Glomerular endothelial cell (primary cell): ENCODE measurements at regions not wholly inside any gene's neighbourhood (a gene's known extent, or its start where the extent isn't known, plus 50 kb on each side); places are given as distances from the start of the nearest gene placed in this dataset.
"Not testable (repeated sequence)": the region's sequence is repeated elsewhere in the genome, so short reads cannot be mapped to it uniquely, and the experiment has no call there.

Experiments used
- DNase-seq: peaks from one replicate; pipeline ENCODE4 v3.0.0-alpha.2; 2011; ENCODE audit warnings: low read depth, low spot score; ENCODE audit errors: extremely low read depth

- DNase-seq, result no peak
Measured at GRCh38 chr2:183455056-183455455, 330.8 kb downstream of the NUP35 start.

GRCh38 chr2:183456177-183456576 is 331.9 kb downstream of the NUP35 start:
- no peak for DNase-seq

- no peak for DNase-seq
Measured at GRCh38 chr2:183458460-183458859, 334.2 kb downstream of the NUP35 start.

GRCh38 chr2:183459466-183459865 is 335.2 kb downstream of the NUP35 start:
- DNase-seq, result no peak

- DNase-seq, result no peak
Measured at GRCh38 chr2:183463821-183464220, 339.6 kb downstream of the NUP35 start.

GRCh38 chr2:183465048-183465447 is 340.8 kb downstream of the NUP35 start:
- DNase-seq, result no peak

GRCh38 chr2:183474912-183475695 is 350.9 kb downstream of the NUP35 start:
- no peak for DNase-seq

- no peak for DNase-seq
Measured at GRCh38 chr2:183476490-183476889, 352.2 kb downstream of the NUP35 start.

GRCh38 chr2:183477296-183477695 is 353.1 kb downstream of the NUP35 start:
- no peak for DNase-seq

GRCh38 chr2:183478941-183479595 is 354.8 kb downstream of the NUP35 start:
- not testable (repeated sequence) for DNase-seq

GRCh38 chr2:183487326-183487725 is 363.1 kb downstream of the NUP35 start:
- no peak for DNase-seq

- no peak for DNase-seq
Measured at GRCh38 chr2:183488421-183488820, 364.2 kb downstream of the NUP35 start.

- no peak for DNase-seq
Measured at GRCh38 chr2:183490489-183490888, 366.2 kb downstream of the NUP35 start.

- DNase-seq, result no peak
Measured at GRCh38 chr2:183490914-183491313, 366.7 kb downstream of the NUP35 start.

- DNase-seq, result no peak
Measured at GRCh38 chr2:183493040-183493439, 368.8 kb downstream of the NUP35 start.

GRCh38 chr2:183495079-183495478 is 370.8 kb downstream of the NUP35 start:
- no peak for DNase-seq

- DNase-seq, result no peak
Measured at GRCh38 chr2:183495589-183496267, 371.5 kb downstream of the NUP35 start.

- no peak for DNase-seq
Measured at GRCh38 chr2:183497861-183498260, 373.6 kb downstream of the NUP35 start.

GRCh38 chr2:183505911-183506310 is 381.7 kb downstream of the NUP35 start:
- no peak for DNase-seq

- DNase-seq, result no peak
Measured at GRCh38 chr2:183511154-183511553, 386.9 kb downstream of the NUP35 start.

GRCh38 chr2:183519371-183520056 is 395.3 kb downstream of the NUP35 start:
- no peak for DNase-seq
